GM19035 (cell line): ENCODE measurements at regions not wholly inside any gene's neighbourhood (a gene's known extent, or its start where the extent isn't known, plus 50 kb on each side); places are given as distances from the start of the nearest gene placed in this dataset.
"Not testable (repeated sequence)": the region's sequence is repeated elsewhere in the genome, so short reads cannot be mapped to it uniquely, and the experiment has no call there.

Experiments used
- ATAC-seq: cut with Tn5 transposase; IDR thresholded peaks from one replicate; pipeline ENCODE4 v1.9.1; 2021; ENCODE audit not compliant: unreplicated experiment

DNA sequence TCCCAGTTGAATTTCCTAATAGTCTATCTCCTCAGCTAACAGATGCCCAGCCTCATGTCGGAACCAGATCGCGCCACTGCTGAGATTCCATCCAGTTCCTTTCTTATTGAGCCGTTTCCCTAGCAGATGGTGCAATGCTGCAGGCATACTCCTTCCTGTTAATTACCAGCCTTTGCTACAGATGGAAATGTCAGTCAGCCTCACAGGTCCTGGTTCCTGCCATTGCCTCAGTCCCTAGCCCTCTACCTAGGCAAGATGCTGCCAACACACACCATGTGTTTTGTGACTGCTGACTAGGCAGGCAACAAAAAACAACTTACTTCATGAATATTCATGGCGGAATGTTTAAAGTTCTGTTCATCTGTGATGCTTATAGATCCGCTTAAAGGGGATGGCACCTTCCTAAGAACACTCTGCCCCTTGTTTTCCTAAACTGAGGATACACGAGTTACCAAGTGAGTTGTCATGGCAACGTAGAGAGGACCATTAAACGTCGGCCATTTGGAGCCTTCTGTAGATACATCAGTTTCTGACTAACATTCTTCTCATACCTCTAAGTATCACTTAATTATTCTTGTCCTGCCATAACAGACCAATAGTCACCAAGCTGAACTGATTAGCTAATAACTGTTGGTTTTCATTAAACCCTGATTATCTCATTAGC is 749.5 kb downstream of the RNF144A start:
- no peak for ATAC-seq

DNA sequence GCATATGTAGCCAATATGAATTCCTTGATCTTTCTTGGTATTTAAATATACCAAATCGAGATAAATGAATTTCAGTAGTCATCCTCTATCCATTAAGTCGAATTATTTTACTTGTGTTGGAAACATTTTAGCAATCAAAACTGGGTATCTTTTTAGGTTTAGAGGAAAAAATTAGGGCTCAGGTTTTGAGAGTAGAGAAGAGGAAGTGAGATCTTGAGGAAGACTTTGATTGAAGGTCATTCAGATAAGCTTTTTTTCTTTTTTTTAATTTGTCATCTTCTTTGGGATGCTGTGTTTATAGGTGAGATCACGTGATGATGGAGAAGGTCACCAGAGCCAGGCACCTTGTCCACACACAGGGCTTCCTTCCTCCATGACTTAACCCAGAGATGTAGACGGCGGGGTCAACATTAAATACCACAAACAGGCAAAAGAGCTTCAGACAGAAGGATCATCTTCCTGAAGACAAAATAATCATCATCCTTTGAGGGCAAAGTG is 750.1 kb downstream of the RNF144A start:
- ATAC-seq: no peak

DNA sequence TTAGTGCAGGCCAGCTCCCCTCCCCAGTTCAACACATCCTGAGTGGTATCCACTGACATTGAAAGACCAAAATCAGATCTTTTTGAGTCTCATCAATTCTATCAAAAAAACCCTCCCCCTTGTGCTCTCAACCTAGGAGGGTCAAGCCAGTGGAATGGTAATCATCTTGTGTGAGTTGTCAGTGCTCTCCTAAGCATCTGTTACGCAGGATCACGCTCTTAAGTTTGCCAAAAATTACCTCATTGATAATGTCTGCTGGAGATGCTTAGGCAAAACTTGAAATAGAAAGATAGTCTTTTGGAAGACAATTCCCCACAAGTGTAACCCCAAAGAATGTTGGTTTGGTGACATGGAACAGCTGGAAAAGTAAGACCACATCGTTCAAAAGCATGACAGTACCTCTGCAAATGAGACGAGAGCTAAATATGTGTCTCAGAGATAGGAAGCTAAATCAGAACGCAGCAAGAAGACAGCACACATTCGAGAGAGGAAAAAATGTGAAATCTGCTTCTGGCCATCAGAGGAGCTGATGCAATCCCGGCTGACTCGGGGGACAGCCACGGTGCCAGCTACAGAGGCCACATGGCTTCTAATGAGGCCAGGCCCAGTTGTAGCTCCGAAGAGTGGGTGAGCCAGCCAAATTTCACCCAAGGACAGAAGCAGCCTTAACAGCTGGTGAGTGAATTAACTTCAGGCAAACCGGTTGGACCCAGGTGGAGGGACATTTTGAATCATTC is 753.9 kb downstream of the RNF144A start:
- ATAC-seq: no peak

DNA sequence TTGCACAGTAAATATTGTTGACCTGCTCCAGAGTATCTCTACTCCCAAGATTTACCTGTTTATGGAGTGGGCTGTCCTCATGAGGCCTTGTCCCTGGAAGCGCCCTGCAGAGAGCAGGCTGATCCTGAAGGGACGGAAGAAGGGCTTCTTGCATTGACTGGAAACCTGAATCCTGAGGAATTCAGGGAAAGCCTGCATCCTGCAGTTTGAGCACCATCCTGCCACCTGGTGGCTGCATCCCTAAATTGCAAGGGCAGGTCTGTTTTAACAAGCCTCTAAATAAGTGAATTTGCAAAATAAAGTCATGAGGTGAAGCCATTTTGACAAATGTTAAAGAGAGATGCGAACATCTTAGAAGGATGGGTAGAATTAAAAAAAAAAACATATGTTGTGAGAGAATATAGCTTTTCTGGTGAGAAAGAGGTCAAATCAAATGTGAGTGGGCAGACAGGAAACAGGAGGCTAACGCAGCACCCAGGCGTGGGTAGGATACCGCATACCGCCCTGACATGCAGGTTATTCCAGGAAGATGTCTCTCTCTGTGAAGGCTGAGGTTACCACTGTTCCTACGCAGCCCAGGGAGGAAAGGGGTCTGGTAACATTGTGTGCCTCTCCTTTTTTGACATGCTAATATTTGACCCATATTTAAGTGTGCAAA is 754.9 kb downstream of the RNF144A start:
- no peak for ATAC-seq

DNA sequence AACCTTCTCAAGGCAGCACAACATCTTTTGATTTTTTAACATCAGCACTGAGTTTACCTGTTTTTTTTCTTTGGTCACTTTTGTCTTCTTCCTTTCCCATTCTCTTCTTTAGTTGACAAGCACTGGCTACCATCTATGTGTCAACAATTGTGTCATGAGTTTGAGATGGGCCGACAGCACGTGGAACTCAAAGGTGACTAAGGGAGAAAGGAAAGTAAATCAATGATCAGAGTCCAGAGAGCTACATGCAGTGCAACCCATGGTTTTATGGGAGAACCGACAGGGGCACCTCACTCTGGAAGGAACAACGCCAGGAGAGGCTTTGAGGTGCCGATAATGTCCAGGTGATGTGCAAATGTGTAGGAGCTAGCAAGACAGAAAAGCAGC is 755.5 kb downstream of the RNF144A start:
- no peak for ATAC-seq

DNA sequence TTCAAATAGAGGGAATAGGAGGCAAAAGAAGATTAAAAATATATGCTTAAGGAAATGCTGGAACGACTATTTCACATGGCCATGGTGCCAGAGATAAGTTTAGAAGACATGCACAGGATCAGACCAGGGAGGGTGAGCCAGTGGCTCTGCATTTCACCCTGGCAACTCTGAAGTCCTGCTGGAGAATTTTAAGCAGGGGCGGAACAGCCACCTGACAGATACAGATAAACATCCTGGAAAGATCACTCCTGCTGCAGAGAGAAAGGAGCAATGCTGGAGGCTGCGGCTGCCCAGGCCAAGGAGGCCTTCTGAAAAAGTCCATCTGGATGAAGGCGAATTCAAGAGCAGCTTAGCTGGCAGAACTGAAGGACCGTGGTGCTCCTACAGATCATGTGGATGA is 755.9 kb downstream of the RNF144A start:
- no peak for ATAC-seq

DNA sequence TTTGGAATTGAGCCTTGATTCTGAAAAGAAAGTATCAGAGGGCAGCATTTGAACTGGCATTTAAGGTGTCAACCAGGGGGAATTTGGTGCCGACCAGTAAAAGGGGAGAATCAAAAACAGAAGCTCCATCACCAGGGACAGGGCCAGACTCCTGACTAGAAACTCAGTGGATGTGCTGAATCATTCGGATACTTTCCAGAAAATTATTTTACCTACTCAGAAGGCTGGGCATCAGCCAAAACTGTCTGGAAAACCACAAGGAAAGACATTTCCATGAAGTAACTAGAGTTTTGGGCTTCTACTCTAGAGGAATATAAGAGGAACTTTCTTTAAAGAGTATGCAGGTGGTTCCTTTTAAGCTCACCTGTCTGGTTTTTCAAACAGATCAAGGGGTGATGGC is 756.6 kb downstream of the RNF144A start:
- no peak for ATAC-seq

DNA sequence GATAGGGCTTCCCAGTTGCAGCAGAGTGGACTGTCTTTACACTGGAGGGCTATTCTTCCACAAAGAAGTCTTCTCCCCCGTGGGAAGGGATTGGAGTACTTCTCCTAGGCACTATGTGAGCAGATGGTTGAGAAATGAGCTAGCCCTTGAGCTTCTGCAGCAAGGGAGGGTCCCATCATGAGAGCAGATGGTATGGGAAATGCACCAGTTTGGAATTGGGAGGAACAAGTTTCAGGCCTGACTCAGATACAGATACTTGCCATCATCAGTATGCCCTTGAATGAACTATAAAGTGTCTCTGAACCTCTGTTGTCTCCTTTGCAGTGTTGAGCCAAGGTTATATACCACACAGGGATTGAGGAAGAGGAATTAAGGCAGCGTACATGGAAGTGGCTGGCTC is 757.4 kb downstream of the RNF144A start:
- no peak for ATAC-seq

DNA sequence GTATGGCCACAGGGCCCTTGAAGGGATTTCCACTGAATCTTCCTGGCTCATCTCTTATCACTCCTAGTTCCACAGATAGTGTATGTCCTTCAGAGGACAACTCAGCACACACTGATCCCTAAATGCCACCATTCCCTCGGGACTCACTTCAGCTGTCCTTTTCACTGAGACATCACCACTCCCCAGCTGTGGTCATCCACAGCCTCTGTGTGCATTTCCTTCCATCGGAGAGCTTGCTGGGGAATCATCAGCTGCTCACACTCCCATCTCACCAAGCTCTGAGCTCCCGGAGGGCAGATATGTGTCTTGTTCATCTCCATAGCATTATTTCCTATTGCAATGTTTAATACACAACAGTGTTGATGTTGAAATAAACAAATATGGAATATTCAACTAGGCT is 759.5 kb downstream of the RNF144A start:
- no peak for ATAC-seq

DNA sequence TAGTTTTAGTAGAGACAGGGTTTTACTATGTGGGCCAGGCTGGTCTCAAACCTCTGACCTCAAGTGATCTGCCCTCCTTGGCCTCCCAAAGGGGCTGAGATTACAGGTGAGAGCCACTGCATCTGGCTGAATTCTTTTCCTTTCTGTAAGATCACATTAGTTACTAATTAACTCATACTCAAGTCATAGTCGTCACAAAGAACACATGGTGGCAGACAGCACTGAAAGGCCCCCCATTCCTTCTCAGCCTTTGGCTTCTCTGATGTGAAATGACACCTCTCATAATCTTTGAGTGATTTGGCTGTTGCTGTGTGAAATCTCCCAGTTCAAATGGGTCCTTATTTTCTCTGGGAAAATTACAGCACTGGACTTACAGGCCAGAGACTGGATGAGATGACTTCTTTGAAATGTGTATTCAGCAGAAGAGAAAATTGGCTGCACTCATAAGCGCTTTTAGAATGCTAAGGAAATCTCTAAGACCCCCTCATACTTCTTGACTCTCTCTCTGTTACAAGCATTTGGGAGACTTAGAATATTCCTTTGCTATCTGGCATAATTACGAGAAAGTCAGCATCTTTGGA is 764.8 kb downstream of the RNF144A start:
- no peak for ATAC-seq

DNA sequence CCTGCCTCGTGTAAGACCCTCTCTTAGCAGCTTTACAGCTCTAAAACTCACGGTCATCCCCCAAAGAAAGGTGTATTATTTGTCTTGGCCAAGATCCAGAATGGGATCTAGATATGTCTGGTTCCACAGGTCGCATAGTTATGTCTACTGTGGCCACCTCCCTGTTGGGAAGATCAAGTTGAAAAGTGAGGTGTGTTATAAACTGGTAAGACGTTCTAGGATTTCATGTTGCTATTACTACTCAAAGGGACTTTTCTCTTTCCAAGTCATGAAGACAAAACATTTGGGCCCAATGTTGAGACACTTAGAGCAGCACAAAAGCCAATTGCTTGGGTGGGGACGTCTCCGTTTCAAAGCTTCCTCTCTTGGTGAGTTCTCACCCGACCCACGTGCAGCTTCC is 766.0 kb downstream of the RNF144A start:
- ATAC-seq: no peak

DNA sequence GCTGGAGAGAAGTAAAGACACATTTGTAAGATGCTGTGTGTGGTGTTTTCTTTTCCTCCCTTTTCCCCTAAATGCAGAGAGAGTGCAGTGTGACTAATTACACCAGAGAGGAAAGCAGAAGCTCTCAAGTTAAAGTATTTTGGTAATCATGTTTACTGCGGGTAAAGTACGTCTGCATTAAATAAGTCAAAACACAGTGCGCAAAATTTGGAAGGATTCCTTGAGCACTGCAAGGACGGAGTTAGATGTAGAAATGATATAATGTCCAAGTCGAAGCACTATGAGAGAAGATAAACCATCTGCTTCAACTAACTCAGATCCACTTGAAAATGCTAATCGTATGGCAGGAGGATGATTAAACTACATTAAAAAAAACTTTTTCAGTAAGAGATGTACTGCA is 766.5 kb downstream of the RNF144A start:
- ATAC-seq: no peak

DNA sequence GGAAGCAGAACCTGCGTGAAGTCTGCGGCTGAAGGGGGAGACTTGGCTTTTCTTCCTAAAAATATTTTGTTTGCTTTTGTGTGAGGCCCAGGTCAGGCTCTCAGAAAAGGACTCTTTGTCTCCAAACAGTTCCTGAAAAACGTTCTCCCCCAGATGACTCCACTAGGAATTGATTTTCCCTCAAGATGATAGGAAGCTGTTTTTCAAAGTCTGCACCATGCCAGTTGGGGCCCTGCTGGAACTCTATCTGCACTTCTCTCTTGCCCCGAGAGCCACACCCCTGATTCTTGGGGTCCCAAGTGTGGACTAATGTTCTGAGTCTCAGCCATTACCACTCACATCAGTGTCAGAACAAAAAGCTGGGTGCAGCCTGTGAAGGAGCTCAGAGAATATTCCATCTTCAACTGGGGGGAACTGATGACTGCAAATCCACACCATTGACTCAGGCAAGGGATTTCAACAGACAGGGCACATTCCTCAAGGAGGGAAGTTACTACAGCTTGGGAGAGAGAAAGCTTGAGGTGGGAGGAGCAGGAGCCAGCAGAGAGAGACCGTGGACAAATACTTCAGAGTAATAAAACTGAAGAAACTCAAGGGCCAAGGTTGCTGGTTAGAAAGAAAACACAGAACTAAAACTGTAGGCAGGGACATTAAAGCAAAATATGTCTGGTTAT is 768.3 kb downstream of the RNF144A start:
- ATAC-seq: no peak

DNA sequence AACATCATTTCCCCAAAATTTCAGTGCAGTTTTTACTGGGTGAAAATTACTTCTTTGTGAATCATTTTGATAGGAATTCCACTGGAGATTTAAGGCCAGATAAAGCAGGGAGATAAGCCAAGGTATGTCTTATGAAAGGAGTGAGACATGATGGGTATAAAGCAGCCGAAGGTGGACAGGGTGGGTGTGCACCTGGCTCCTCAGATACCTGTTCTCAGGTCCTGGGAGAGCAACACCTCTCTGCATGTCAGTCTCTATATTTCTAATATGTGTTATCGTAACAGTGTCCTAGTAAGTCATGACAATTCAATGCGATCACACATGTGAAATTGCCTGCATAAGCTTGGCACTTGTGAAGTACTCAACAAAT is 768.8 kb downstream of the RNF144A start:
- no peak for ATAC-seq

DNA sequence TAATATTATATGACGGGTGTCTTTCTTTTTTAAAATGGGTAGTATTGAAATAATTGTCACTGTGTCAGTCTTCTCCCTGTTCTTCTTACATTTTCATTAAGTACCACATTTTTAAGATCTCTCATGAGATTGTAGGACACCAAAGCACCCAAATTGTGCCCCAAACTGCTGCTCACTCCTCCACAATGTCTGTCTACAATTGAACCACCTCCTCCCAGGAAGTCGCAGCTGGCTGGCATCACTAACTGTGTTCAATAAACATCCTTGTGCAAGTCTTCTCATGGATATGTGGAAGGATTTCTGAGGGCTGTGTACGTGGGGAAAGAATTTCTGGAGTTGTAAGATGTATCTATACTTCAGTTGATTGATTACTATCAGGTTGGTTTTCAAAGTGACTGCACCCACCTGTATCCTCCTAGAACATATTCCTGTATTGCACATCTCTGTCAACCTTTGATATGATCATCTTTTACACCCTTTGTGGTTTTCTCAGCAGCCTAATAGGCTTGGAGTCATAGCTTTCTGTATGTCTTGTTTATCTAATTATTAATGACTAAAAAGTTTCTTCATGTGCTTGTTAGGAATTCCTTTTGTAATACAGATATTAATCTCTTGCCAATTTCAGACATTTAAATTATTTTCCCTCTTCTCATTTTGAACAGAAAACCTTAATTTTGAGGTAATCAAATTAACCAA is 774.9 kb downstream of the RNF144A start:
- no peak for ATAC-seq

DNA sequence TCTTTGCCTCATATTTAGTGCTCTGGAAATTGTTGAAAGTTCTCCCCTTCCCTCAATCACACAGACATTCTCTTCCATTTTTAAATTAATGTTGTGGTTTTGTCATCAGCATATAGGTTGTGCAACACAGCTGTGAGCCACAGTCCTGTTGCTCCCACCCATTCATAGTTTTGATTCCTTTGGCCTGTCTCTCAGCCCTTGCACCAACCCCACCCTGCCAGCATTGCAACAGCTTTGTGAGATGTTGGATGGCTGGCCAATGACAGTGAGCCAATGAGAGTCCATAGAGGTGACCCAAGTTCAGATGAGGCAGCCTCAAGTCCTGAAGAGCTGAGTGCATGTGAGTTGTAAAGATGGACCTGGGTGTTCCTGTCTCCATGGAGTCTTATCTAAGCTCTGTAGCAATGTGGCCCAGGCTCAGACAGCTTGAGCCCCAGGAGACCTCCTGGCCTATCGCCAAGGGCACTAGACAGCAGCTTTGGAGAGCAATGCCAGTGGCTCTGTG is 775.5 kb downstream of the RNF144A start:
- no peak for ATAC-seq

DNA sequence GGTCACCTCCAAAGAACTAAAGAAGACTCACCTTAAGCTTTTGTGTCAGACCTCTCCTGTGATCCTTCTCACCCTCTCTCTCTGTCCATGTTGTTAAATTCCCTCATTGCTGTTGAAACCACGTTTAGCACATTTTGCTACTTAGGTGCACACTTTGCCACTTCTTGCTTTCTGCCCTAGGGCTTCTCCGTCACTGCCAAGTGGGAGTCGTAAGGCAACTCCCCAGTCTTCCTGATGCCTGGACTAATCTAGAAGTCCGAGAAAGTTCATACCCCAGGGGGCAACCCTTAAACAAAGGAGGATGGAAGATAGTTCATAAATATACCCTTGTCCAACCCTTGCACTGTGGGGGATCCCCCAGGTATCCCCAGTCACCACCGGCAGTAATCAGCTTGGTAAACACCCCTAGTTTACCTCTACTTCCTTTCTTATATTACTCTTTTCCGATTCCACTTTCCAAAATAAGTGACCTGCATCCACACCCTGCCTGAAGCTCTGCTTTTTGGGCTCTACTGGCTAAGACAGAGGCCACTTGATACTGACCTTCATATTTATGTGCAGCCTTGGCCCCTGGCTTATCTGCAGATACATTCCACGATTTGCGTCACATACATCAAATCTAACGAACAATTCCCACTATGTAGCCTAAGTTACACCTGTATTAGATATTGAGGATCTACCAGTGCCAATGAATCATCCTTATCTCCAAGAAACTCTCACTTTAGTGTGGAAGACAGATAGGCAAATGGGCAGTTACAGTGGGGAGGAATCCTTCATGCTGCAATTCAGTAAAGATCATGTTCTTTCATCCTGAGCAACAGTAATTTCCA is 776.2 kb downstream of the RNF144A start:
- no peak for ATAC-seq

DNA sequence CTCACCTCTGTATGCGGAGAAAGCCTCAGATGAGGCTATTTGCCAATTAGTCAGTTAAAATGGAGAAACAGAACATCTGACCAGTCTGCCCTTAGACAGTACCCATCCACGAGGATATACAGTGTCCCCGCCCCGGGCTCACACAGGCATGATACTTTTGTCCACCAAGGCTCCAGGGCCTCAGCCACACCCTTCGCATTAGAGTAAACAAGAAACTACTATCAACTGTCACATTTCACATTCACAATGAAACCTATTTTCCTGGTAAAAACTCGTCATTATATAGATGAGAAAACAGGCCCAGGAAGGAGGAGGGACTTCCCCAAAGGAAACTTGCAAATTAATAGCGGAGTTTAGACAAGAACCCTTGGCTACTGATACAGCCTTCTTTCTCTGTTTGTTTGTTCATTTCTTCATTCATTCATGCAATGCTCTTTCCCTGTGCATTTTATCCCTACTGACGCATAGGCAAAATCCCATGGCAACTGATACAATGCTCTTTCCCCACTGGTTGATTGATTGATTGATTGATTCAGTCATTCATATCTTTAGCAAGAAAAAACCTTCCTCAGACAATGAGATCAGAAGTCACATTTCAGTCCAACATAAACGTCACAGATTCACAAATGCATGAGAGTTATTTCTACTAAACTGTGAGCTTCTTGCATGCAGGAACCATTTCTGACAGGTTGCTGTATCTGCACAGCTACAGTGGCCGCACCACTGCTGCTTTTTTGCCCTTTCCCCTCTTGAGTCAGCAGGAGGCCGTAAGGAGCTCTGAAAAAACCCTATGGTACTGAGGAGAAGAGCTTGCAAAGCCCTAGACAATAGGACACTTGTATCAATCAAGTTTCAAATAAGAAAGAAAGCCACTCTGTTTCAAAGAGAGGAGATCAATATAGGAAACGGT is 777.1 kb downstream of the RNF144A start:
- no peak for ATAC-seq

DNA sequence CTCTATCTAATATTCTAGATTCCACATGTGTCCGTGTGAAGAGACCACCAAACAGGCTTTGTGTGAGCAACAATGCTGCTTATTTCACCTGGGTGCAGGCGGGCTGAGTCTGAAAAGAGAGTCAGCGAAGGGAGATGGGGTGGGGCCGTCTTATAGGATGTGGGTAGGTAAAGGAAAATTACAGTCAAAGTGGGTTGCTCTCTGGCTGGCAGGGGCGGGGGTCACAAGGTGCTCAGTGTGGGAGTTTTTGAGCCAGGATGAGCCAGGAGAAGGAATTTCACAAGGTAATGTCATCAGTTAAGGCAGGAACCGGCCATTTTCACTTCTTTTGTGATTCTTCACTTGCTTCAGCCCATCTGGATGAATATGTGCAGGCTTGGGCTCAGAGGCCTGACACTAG is 779.3 kb downstream of the RNF144A start:
- ATAC-seq: not testable (repeated sequence)
